IPS-18a (cell line): ENCODE measurements at regions not wholly inside any gene's neighbourhood (a gene's known extent, or its start where the extent isn't known, plus 50 kb on each side); places are given as distances from the start of the nearest gene placed in this dataset.

Experiments
- H3K27ac ChIP-seq: one replicate; pipeline ENCODE4 v1.5.1; 2013; ENCODE audit warnings: low read length
- H3K27me3 ChIP-seq: one replicate; pipeline ENCODE4 v1.6.1; 2013; ENCODE audit warnings: mild to moderate bottlenecking, low read length; ENCODE audit not compliant: control insufficient read depth, insufficient read depth
- H3K36me3 ChIP-seq: one replicate; pipeline ENCODE4 v1.6.1; 2013; ENCODE audit warnings: low read depth, low read length; ENCODE audit not compliant: control insufficient read depth
- H3K4me1 ChIP-seq: one replicate; pipeline ENCODE4 v1.6.1; 2013; ENCODE audit warnings: low read depth, low read length; ENCODE audit not compliant: control insufficient read depth
- H3K4me3 ChIP-seq: one replicate; pipeline ENCODE4 v1.5.1; 2013; ENCODE audit warnings: low read length
- H3K9ac ChIP-seq: one replicate; pipeline ENCODE4 v1.6.1; 2013; ENCODE audit warnings: mild to moderate bottlenecking, low read length, moderate library complexity
- H3K9me3 ChIP-seq: one replicate; pipeline ENCODE4 v1.6.1; 2013; ENCODE audit warnings: low read depth, low read length; ENCODE audit not compliant: control insufficient read depth

DNA sequence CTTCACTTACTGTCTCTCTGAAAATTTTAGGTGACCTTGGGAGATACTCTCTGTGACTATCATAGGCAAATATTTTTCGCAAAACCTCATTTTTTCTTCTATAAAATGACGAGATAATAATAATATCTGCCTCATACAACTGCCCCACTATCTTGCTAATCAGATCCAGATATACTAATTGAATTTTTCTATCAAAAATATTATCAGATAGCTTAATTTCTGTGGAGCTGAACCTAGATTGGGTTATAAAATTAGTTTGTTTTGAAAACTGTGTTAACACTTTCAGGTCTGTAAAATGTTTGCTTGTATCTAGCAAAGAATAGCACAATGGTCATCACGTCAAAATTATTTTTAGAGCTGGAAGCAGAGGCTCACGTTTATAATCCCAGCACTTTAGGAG lies 486.7 kb upstream of the LRRN3 start:
- Histone ChIP-seq H3K9ac (no peak overlapping the region), H3K27ac (no peak overlapping the region), H3K4me3 (no peak overlapping the region), H3K27me3 (no peaks in the 10 kb centered on the region), H3K4me1 (peaks cover 17% of the 10 kb centered on the region), H3K9me3 (no peaks in the 10 kb centered on the region), H3K36me3 (no peaks in the 10 kb centered on the region)

DNA sequence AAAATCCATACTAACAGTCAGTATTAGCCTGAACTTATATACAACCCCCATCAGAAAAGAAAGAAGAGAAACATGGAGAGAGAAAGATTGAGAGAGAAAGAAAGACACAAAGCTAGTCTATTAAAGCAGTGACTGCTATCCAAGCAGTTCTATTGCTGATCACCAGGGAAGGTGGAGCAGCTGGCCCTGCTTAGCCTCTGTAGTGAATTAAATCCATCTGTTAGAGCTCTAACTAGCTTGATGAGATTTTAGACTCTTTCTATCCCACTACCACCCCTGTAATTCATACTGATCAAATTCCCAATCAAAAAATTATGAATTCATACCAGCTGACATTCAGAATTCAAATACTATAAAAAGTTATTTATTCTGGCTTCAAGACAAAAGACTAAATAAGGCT lies 486.0 kb upstream of the LRRN3 start:
- Histone ChIP-seq H3K9ac (no peak overlapping the region), H3K27me3 (no peaks in the 10 kb centered on the region), H3K4me1 (peaks cover 17% of the 10 kb centered on the region), H3K27ac (no peak overlapping the region), H3K36me3 (no peaks in the 10 kb centered on the region), H3K4me3 (no peak overlapping the region), H3K9me3 (no peaks in the 10 kb centered on the region)

DNA sequence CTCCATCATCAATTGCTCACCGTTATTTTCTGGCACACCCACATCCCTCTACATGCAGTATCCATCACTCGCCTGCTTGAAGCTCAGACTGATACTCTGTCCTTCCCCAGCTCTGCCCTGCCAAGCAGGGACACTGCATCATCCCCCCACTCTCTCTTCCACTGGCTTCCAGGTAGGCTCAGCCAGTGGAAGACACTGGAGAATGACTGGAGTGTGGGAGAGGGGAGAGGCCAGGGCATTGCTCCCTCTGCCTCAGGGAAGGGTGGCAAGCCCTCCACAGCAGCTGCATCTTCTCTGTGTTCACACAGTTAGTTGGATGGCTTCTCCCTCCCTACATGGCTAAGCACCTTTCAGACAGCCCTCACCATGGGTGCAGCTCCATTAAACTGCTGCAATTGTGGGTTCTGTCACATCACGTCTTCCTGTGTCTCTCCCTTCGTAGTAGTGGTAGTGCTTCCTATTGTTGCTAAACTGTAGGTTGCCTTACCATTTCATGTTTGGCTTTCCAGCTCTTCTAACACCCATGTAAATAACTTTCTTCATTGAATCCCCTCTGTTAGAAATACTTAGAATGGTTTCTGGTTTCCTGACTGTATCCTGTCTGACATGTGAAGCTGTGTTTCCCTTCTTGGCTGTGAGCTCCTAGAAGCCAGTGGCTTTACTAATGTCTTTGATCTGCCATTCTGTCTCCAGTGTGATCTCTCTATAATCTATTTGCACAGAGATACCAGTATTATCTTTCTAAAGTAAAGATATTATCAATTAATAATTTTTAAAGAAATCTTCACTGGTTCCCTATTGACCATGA lies 483.7 kb upstream of the LRRN3 start:
- Histone ChIP-seq H3K27ac (no peak overlapping the region), H3K36me3 (no peaks in the 10 kb centered on the region), H3K27me3 (no peaks in the 10 kb centered on the region), H3K4me1 (no peaks in the 10 kb centered on the region), H3K9ac (no peak overlapping the region), H3K9me3 (no peaks in the 10 kb centered on the region), H3K4me3 (no peak overlapping the region)

DNA sequence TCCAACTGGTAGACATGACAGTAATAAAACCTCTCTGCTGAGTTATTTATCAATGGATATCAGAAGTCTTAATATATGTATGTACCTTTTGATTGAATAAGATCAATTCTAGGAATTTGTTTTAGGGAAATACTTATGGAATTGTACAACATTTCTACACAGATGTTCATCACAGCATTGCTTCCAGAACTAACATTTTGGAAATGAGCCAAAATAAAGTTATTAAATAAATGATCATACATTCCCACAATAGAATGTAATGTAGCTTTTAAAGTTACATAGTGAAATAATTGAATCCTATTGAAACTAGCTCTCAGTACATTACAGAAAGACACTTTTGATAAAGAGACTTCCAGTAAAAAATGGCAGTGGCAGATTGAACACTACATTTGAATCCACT lies 481.6 kb upstream of the LRRN3 start:
- H3K4me1 ChIP-seq = no peaks in the 10 kb centered on the region
- H3K9me3 ChIP-seq = no peaks in the 10 kb centered on the region
- no peak overlapping the region for H3K4me3 ChIP-seq
- no peaks in the 10 kb centered on the region for H3K36me3 ChIP-seq
- H3K27ac ChIP-seq = no peak overlapping the region
- no peaks in the 10 kb centered on the region for H3K27me3 ChIP-seq
- H3K9ac ChIP-seq = no peak overlapping the region

DNA sequence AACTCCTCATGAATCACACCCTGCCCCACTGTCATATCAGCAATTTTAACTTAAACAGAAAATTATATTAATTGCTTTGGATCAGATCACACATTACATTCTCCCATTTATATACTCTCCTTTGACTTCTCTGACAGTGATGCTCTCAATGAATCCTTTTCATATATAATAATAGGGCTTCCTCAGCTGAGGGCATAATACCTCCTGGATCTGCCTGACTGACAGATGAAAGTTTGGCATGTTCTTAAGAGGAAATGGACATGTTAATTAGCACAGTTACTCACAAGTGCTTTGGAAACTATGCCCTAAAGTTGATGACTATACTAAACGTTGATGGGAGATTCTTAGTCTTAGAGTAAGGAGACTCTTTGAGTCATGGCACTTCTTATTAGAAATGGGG lies 478.2 kb upstream of the LRRN3 start:
- Histone ChIP-seq H3K9me3 (no peaks in the 10 kb centered on the region), H3K4me3 (no peak overlapping the region), H3K4me1 (no peaks in the 10 kb centered on the region), H3K9ac (no peak overlapping the region), H3K27me3 (no peaks in the 10 kb centered on the region), H3K36me3 (no peaks in the 10 kb centered on the region), H3K27ac (no peak overlapping the region)
